ENCODE measurements at regions not wholly inside any gene's neighbourhood (a gene's known extent, or its start where the extent isn't known, plus 50 kb on each side); places are given as distances from the start of the nearest gene placed in this dataset.

- no peak for DNase-seq (ENCODE audit: low spot score)
- H3K4me2 ChIP-seq (ENCODE audit: low read length), result no peak overlapping the region
- no peaks in the 10 kb centered on the region for H3K79me2 ChIP-seq (ENCODE audit: insufficient read depth, low read depth, low read length)
- CTCF ChIA-PET (ENCODE audit: unreplicated experiment), result no interaction called here
- H4K20me1 ChIP-seq (ENCODE audit: insufficient read depth, low read length), result no peaks in the 10 kb centered on the region
- POLR2A ChIA-PET, result no interaction called here
- H3K27ac ChIP-seq (ENCODE audit: low read depth, low read length, poor library complexity, severe bottlenecking), result no peak overlapping the region
- H2AFZ ChIP-seq (ENCODE audit: low read length), result no peak overlapping the region
- no TSS peak for BruUV-seq (replicated peaks)
- H3K9me3 ChIP-seq (ENCODE audit: low read length), result no peaks in the 10 kb centered on the region
- intact Hi-C loops (cut with micrococcal nuclease; ENCODE audit: unreplicated experiment), result no loop called here
- H3K4me3 ChIP-seq (ENCODE audit: low read depth, low read length, poor library complexity, severe bottlenecking), result no peak overlapping the region
- H3K36me3 ChIP-seq (ENCODE audit: insufficient read depth, low read length), result no peaks in the 10 kb centered on the region
- TF ChIP-seq EZH2phosphoT487 (IDR thresholded peaks at IDR 0.05; ENCODE audit: borderline replicate concordance, low read depth, low read length), result no peak
- TF ChIP-seq CTCF (conservative IDR thresholded peaks at IDR 0.05; ENCODE audit: low read length), result no peak
- H3K9me2 ChIP-seq (ENCODE audit: insufficient read depth, low read length), result no peaks in the 10 kb centered on the region
- H3K4me1 ChIP-seq (ENCODE audit: insufficient read depth, low read length, poor library complexity, severe bottlenecking), result no peaks in the 10 kb centered on the region
Observed at GRCh38 chr22:44438481-44439131, 59.4 kb downstream of the RTL6 start.

GRCh38 chr22:44438056-44438455 is 60.0 kb downstream of the RTL6 start:
- Histone ChIP-seq H3K4me3 (ENCODE audit: low read depth, low read length, poor library complexity, severe bottlenecking) (no peak overlapping the region), H3K79me2 (ENCODE audit: insufficient read depth, low read depth, low read length) (no peaks in the 10 kb centered on the region), H3K4me1 (ENCODE audit: insufficient read depth, low read length, poor library complexity, severe bottlenecking) (no peaks in the 10 kb centered on the region), H3K36me3 (ENCODE audit: insufficient read depth, low read length) (no peaks in the 10 kb centered on the region), H3K4me2 (ENCODE audit: low read length) (no peak overlapping the region), H2AFZ (ENCODE audit: low read length) (no peak overlapping the region), H3K9me3 (ENCODE audit: low read length) (no peaks in the 10 kb centered on the region), H3K27ac (ENCODE audit: low read depth, low read length, poor library complexity, severe bottlenecking) (no peak overlapping the region), H4K20me1 (ENCODE audit: insufficient read depth, low read length) (no peaks in the 10 kb centered on the region), H3K9me2 (ENCODE audit: insufficient read depth, low read length) (no peaks in the 10 kb centered on the region)
- TF ChIP-seq CTCF (conservative IDR thresholded peaks at IDR 0.05; ENCODE audit: low read length) (peak; percentile 48), EZH2phosphoT487 (IDR thresholded peaks at IDR 0.05; ENCODE audit: borderline replicate concordance, low read depth, low read length) (no peak)
- no TSS peak for BruUV-seq (replicated peaks)
- ChIA-PET CTCF (ENCODE audit: unreplicated experiment) (no interaction called here), POLR2A (no interaction called here)
- no peak for DNase-seq (ENCODE audit: low spot score)
- intact Hi-C loops (cut with micrococcal nuclease; ENCODE audit: unreplicated experiment), result no loop called here

DNA sequence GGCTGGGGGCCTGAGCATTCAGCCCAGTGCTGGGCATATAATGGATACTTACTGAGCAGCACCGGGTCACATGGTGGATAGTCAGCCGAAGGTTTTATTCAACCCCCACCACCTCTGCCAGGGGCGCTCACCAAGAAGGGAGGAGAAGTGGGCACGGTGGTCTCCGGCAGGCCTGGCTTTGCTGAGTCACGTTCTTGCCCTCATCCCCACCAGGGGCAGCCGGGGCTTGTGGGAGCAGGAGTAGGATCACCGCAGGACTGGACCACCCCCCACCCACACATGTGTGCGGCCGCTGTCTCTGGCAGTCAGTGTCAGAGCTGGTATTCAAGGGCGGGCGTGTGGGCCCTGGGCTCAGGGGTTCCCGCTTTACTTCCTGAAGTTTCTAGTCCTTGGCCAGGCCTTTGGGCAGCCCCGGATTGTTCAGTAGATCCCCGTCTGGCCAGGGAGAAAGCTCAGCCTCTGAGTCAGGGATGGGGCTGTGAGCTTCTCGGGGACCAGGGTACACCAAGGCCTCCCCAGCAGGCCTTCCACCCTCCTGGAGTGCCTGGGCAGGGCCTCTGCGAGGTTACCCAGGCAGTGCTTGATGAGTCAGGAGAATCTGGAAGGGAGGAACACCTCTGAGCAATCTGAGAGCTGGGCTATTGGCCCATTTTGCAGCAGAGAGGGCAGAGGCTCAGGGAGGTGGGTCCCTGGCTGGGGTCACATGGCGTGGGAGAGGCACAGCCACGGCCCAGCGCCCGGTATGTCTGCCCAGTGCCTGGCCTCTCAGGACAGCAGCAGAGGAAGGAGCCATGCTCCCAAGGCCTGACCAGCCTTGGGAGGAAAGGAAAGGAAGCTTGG is 60.6 kb downstream of the RTL6 start:
- Histone ChIP-seq H3K4me1 (ENCODE audit: insufficient read depth, low read length, poor library complexity, severe bottlenecking) (no peaks in the 10 kb centered on the region), H3K79me2 (ENCODE audit: insufficient read depth, low read depth, low read length) (no peaks in the 10 kb centered on the region), H3K4me3 (ENCODE audit: low read depth, low read length, poor library complexity, severe bottlenecking) (no peak overlapping the region), H3K4me2 (ENCODE audit: low read length) (no peak overlapping the region), H3K9me3 (ENCODE audit: low read length) (no peaks in the 10 kb centered on the region), H3K27ac (ENCODE audit: low read depth, low read length, poor library complexity, severe bottlenecking) (no peak overlapping the region), H3K9me2 (ENCODE audit: insufficient read depth, low read length) (no peaks in the 10 kb centered on the region), H3K36me3 (ENCODE audit: insufficient read depth, low read length) (no peaks in the 10 kb centered on the region), H4K20me1 (ENCODE audit: insufficient read depth, low read length) (no peaks in the 10 kb centered on the region), H2AFZ (ENCODE audit: low read length) (no peak overlapping the region)
- ChIA-PET CTCF (ENCODE audit: unreplicated experiment) (no interaction called here), POLR2A (no interaction called here)
- BruUV-seq (replicated peaks), result no TSS peak
- intact Hi-C loops (cut with micrococcal nuclease; ENCODE audit: unreplicated experiment), result no loop called here
- no peak for DNase-seq (ENCODE audit: low spot score)
- TF ChIP-seq EZH2phosphoT487 (IDR thresholded peaks at IDR 0.05; ENCODE audit: borderline replicate concordance, low read depth, low read length), result no peak
- TF ChIP-seq CTCF (conservative IDR thresholded peaks at IDR 0.05; ENCODE audit: low read length), result no peak

Measured in OCI-LY7 (cell line).